ENCODE measurements at regions not wholly inside any gene's neighbourhood (a gene's known extent, or its start where the extent isn't known, plus 50 kb on each side); places are given as distances from the start of the nearest gene placed in this dataset.

DNA sequence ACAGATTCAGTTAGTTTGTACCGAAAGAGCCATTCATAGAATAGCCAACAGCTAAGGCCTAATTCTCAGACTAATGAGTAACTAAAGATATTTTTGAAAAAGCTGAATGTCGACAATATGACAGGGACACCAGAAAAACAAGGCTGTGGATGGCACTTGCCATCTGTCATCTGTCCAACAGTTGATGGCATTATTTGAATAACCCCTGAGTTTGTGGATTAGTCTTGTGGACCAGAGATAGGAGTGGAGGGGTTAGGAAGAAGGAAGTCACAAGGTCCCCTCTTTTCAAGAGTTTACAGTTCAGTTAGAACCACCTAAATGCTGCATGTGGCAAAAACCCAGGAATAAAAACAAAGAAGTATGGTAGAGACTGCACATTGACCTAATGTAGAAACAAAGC is 356.5 kb upstream of the DUSP10 start:
- DNase-seq (ENCODE audit: low spot score) (no peak), ATAC-seq (no peak)
- intact Hi-C loops (cut with DNase I) = no loop called here

DNA sequence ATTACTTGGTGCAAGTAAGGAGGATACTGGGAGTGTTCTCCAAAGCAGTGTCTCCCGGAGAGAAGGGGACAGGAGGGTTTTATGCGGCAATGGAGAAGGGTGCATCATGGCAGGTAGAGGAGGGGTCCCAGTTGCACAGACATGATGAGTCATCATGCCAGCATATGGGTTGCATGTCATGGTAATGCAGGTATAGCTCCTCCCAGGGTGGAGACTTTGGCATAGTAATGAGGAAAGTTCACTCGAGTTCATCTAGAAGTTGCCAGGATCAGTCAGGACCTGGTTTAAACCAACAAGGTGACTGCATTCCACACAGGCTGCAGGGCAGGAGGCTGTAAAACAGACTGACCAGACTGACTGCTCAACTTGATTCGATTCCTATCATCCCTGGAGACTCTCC is 355.7 kb upstream of the DUSP10 start:
- ATAC-seq = no peak
- no peak for DNase-seq (ENCODE audit: low spot score)
- intact Hi-C loops (cut with DNase I) = no loop called here

DNA sequence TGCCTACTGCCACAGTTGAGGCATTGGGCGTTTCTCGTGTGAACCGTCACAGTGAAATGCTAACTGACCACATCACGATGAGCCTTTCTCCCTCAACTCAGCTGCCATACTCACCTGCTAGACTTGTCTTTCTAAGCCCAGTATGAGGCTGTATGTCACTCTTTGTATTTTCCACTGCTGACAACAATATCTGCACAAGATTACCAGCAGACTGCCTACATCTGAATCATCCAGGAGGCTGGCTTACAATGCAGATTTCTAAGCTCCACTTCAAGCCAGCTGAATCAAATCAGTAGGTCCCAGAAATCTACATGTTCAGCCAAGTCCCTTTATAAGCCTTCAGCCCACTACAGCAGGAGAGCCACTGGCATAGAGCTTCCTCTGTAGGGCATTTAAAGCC is 355.0 kb upstream of the DUSP10 start:
- DNase-seq (ENCODE audit: low spot score) (no peak), ATAC-seq (no peak)
- intact Hi-C loops (cut with DNase I) = no loop called here

DNA sequence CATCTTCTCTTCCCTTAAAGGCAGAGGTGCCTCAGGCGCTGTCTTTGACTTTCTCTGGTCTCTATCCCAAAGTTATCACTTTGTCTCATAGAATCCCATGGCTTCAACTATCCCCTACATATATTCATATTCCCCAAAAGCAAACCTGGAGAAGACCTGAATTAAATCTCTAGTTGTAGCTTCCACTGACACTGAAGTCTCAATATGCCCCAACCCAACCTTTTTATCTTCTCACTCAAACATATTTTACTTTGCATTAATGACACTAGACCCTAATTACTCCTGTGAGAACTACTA is 354.5 kb upstream of the DUSP10 start:
- intact Hi-C loops (cut with DNase I) = no loop called here
- ATAC-seq (no peak), DNase-seq (ENCODE audit: low spot score) (no peak)

DNA sequence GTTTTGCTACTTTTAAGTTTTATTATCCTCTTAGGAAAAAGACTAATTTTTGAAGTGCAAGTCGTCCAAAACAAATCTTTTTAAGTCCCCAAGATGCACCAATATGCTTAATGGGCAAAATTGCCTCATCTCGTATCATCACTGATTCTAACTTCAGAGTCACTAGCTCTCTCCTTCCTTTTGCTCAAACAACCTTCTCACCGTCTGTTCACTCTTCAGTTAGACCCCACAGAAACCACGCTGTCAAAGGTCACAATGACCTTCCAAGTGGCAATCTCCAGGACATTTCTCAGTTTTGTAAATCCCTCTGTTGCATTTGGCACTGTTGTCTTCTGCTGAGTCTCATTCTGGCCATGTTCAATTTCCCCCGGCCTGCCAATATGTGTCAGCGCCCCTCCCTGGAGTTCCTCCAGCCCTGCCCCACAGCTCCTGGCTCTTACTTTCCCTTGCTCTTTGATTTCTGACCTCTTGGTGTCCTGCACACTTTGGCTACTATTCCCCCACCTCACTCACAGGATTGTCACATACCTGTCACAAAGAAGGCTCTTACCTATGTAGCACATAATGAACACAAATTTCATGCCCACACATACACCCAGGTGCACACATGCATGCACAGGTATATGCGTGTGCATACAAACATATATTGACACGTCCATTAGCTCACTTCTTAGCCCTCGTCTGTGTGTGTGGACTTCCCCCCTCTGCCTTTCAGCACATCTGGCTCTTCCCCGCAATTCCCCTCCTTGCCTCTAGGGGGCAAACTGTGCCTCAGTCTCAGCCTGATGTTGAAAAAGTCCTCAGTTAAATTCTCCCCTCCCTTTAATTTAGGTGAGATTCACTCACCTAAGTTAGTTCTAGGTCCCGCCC is 354.0 kb upstream of the DUSP10 start:
- intact Hi-C loops (cut with DNase I) = no loop called here
- DNase-seq (ENCODE audit: low spot score) (peak; percentile 61), ATAC-seq (peak; percentile 89)

DNA sequence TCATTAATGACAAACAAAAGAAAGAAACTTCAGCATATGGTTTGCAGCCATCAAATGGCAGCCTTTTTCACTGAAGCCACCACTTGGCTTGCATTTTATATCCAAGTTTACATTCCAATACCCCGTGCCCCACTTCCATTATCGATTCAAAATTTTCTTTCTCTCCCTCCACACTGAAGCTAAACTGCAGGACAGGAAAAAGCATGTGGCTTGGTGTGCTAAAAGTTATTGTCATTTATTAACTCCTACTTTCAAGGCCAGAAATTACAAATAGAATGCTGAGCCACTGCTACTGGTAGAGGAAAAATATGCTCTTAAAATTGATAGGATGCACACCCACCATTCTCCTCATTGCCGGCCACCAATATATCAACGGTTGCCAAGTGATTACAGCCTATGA is 351.6 kb upstream of the DUSP10 start:
- no peak for ATAC-seq
- no peak for DNase-seq (ENCODE audit: low spot score)
- intact Hi-C loops (cut with DNase I) = no loop called here

DNA sequence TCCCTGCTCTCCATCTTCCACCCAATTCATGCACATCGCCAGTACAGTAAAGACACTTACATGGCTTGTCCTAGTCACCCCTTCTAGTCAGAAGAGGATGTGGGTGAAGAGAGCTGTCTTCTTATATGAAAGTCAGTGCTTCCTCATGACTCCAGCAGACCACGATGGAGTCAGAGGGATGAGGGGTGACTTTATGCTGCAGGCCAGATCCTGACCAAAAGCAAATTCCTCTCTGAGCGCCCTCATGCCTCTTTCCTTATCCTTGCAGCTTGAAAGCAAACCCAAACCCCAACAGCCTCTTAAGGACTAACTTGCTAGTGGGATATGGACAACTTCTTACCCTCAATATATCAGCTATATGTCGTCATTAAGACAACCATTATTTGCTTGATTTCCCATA is 348.2 kb upstream of the DUSP10 start:
- ATAC-seq (no peak), DNase-seq (ENCODE audit: low spot score) (no peak)
- intact Hi-C loops (cut with DNase I) = no loop called here

DNA sequence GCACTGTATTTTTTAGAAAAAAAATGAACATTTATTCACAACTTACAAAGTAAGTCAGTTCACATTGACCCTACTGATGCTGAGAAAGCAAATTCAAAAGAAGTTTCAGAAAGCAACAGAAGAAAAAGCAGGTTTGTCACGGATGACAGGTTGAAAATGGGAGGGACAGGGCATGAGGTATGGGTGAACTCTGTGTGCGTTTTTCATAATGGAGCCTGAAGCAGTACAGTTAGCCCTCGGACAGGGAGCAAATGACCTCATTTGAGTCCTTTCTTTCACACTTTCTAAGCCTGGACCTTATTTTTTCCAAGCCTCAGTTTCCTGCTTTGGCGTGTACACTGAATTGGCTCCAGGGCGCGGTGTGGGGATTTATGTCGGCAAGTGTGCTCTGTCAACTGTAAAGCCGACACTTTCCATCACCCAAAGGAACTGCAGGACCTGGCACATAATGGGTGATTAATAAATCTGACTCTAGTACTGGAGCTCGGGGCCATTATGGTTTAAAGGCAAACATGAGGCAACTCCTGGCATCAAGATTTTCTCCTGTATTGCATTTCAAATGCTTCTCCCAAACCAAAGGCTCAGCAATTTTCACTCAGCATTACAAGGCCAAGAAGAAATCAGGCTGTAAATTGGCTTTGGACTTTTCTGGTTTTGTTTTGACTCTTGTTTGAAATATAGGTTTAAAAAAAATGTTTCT is 345.5 kb upstream of the DUSP10 start:
- intact Hi-C loops (cut with DNase I) = no loop called here
- no peak for ATAC-seq
- DNase-seq (ENCODE audit: low spot score) = no peak

DNA sequence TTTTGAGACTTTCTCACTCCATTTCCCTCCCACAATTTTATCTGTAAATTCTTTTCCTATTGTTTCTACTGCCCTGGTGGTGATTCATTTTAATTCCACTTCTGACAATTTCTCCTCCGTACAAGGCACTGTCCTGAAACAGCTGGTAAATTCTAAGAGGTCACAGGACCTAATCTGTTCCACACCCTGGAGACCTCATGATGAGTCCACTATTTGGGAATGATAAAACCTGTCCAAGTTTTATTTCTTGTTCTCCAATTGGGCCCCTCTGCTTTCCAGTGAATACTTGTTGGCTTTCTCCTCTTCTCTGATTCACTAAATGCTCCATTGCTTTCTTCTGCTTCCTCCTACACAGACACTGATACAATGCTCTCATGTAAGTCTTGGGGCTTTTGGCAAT is 343.1 kb upstream of the DUSP10 start:
- ATAC-seq (peak; percentile 55), DNase-seq (ENCODE audit: low spot score) (no peak)
- intact Hi-C loops (cut with DNase I) = no loop called here

DNA sequence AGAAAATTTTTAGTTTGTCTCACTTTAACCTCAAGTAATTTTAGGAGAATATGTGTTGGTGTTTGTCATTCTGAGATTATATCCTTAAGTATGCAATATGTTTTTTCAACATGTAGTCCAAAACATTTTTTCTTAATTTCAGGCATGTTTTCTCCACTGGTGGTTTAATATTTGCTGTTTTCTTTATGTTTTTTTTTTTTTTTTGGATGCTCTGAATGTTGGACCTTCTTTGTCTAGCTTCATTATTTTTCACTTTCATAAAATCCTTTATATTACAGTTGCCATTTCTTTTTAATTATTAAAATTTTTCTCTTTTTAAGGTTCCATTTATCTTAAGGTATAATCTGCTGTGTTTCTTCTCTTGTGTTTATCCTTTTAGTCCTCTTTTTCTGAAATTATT is 342.2 kb upstream of the DUSP10 start:
- ATAC-seq (no peak), DNase-seq (ENCODE audit: low spot score) (no peak)
- intact Hi-C loops (cut with DNase I) = no loop called here

DNA sequence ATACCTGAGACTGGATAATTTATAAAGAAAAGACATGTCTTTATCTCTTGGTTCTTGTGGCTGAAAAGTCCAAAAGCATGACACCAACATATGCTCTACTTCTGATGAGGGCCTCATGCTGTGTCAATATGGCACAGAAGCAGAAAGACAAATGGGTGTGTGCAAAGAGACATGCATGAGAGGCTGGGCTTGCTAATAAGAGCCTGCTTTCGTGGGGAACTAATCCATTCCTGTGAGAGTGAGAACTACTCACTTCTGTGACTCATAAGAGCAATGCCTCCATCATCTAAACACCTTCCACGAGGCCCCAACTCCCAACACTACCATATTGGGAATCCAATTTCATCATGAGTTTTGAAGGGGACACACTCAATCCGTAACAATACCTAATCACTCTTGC is 340.0 kb upstream of the DUSP10 start:
- intact Hi-C loops (cut with DNase I) = no loop called here
- no peak for ATAC-seq
- no peak for DNase-seq (ENCODE audit: low spot score)

DNA sequence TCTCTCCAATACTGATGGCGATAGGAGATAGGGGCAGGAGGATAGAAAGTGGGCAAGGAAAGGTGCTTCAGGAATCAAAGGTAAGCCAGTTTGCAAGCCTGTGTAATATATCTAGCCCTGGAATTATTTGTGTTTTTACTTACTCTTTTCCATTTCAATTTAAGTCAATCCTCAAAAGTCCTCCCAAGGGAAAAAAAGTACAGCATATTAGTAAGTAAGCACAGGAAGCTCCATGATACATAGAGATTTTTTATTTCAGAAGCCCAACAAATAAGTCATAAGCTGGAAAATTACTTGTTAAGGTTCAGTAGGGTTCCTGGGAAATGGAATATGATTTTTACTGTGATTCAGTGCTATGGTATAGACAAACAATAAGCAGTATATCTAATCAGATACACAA is 337.7 kb upstream of the DUSP10 start:
- intact Hi-C loops (cut with DNase I) = no loop called here
- DNase-seq (ENCODE audit: low spot score) = no peak
- no peak for ATAC-seq

DNA sequence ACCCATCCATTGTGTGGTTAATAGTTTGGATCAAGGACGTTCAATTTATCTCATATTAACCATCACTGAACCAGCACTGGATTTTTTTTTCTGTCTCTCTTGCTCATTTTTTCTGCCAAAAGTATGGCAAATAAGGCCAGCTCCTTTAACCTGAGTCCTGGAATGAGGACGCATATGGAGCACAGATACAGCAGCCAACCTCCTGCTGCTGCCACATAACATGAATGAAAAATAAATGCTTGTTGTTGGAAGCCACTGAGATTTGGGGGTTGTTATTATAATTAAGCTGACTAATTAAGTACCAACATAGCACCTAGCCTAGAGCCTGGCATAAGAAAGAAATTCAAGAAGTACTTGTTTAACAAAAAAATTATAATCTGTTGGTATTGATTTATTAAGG is 335.3 kb upstream of the DUSP10 start:
- no peak for ATAC-seq
- intact Hi-C loops (cut with DNase I) = no loop called here

DNA sequence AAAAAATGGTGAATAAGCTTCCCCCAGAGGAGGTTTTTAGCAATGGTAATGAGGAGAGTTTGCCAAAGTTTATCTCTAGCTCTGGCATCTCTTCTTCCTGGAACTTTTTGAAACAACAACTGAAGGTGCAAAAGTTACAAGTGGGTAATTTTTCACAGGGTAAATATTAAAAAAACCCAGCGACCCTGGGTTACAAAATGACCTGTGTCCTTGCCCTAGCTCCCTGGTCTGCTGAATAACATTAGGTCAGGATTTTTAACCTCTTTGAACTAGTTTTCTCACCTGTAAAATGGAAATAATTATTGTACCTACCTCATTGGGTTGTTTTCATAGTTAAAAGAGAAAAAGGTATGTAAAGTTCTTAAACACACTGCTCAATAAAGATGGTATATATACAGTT is 332.4 kb upstream of the DUSP10 start:
- intact Hi-C loops (cut with DNase I) = no loop called here
- ATAC-seq = no peak

More for the DNA sequence above, 335.3 kb upstream of the DUSP10 start:
- no peak for DNase-seq (ENCODE audit: low spot score)

DNA sequence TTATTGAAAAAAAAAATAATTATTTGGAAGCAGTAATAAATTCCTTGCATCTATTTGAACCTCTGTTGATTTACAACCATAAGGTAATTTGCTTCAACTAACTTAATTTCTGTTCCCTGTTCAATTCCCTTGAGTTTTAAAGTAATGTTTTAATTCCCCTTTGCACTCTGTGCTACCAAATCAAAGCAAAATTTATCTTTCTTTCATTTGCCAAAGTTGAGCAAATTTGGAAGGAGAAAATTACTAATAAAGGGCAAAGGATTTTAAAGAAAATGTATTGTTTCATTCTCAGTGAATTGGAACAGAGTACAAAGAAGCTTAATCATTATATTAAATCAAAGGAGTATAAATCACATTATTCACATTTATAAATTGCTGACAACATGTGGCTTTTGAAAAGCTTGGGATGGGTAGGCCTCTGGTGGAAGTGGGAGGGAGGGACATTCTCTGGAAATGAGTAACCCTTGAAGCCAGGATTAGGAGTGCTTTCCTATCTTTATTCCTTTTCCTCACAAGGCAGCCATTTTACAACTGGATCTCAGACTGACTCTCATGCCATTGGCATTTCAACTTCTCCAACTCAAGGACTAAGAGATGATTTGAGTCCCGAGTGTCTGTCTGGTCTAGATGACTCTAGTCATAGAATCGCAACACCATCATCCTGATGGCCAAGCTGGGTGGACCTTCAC is 331.6 kb upstream of the DUSP10 start:
- DNase-seq (ENCODE audit: low spot score) (no peak), ATAC-seq (no peak)
- intact Hi-C loops (cut with DNase I) = no loop called here

More for the DNA sequence above, 332.4 kb upstream of the DUSP10 start:
- no peak for DNase-seq (ENCODE audit: low spot score)

DNA sequence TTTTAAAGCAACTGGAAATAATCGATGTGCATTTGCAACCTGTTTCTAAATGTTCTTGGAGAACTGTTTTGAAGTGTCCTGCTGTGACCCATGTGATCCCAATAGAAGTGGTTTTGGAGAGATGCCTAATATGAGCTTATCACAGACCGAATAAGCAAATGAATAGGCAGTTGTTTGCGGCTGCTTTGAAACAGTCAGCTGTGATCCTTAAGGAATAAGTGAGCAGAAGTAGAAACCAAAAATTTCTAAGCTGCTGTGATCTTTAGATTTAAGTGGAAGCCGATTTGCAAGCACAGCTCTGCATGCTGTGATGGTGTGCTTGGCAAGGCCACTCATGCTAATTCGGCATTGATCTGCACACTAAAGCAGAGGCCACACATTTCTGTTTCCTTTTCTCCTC is 329.5 kb upstream of the DUSP10 start:
- intact Hi-C loops (cut with DNase I) = no loop called here
- ATAC-seq (peak; percentile 89), DNase-seq (ENCODE audit: low spot score) (no peak)

DNA sequence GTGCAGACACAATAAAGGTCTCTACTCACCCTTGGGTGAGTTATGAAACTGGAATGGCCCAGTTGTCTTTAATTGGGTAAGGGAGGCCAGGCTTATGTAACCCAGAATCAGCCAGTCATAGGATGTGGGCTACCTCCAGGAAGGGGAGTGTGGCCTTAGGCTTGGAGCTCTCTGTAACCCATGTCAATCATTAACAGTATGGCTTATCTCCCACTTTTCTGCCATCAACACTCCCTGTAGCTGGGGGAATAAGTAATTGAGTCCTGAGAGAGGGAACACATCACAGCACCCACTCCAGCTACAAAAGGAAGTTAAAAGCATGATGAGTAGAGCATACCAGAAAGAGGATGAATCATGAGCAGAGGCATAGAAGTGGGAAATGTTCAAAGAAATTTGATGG is 327.0 kb upstream of the DUSP10 start:
- no peak for DNase-seq (ENCODE audit: low spot score)
- intact Hi-C loops (cut with DNase I) = no loop called here
- no peak for ATAC-seq

DNA sequence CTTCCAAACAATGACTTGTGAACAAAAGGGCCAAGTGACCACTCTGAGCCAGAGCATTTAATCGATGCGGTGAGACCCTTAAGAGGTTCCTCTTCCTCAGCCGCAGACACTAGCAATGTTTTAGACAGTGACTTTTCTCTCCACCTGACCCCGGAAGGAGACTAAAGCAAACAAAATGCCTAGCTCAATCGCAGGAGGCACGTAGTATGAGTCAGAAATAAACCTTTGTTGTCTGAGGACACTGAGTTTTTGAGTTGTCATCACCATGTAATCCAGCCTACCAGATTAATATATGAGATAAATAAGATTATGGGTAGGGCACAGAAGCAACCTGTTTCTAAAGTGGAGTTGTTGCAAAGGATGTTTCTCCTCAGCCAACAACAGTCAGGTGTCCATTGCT is 326.2 kb upstream of the DUSP10 start:
- intact Hi-C loops (cut with DNase I) = no loop called here
- no peak for DNase-seq (ENCODE audit: low spot score)
- ATAC-seq = no peak

DNA sequence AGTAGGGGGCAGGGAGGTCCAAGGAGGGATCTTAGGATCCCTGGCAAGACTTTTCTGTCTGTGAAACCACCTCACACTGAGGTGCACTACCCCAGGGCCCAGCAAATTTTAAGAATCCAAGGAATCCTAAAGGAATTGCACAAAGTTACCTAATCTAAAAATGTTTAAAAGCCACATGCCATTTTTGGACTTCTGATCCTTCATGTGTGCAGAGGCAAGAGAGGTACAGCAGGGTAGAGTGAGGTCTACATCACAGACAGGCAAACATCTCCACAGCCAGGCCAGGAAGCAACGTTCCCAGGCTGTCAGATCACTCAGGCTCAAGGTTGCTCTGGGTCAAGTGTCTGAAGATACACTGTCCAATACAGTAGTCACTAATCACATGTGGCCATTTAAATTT is 324.6 kb upstream of the DUSP10 start:
- no peak for ATAC-seq
- intact Hi-C loops (cut with DNase I) = no loop called here
- no peak for DNase-seq (ENCODE audit: low spot score)

DNA sequence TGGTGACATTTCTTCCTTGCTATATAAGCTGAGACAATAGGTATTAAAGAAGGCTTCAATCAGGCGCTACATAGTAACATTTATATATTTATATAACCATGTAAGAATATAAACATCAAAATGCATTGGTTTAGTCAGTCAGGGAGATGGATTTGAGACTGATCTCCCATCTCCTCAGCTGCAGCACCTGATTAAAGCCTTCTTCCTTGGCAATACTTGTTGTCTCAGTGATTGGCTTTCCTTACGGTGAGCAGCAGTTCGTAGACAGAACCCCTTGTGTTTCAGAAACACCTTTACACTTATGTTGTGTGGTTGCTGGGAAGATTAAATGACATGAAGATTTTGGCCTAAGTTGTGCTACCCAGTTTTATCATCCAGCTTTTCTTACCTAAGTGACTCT is 323.3 kb upstream of the DUSP10 start:
- intact Hi-C loops (cut with DNase I) = no loop called here
- ATAC-seq (no peak), DNase-seq (ENCODE audit: low spot score) (no peak)

Measured in sciatic nerve (tissue), 2 donors.